ENCODE measurements at regions not wholly inside any gene's neighbourhood (a gene's known extent, or its start where the extent isn't known, plus 50 kb on each side); places are given as distances from the start of the nearest gene placed in this dataset.
"Not testable (repeated sequence)": the region's sequence is repeated elsewhere in the genome, so short reads cannot be mapped to it uniquely, and the experiment has no call there.

GRCh38 chr3:102688556-102688930 is 253.7 kb downstream of the ZPLD1 start:
- no peak for DNase-seq

- no peak for DNase-seq
Observed at GRCh38 chr3:102691507-102691906, 256.7 kb downstream of the ZPLD1 start.

- DNase-seq, result no peak
Observed at GRCh38 chr3:102699104-102699818, 264.4 kb downstream of the ZPLD1 start.

- no peak for DNase-seq
Observed at GRCh38 chr3:102699819-102700140, 265.0 kb downstream of the ZPLD1 start.

GRCh38 chr3:102712896-102713295 is 278.1 kb downstream of the ZPLD1 start:
- DNase-seq, result peak in 1 of 2 donors; percentile 2

- no peak for DNase-seq
Observed at GRCh38 chr3:102714567-102714966, 279.8 kb downstream of the ZPLD1 start.

- no peak for DNase-seq
Observed at GRCh38 chr3:102715030-102715697, 280.3 kb downstream of the ZPLD1 start.

GRCh38 chr3:102718651-102719050 is 283.8 kb downstream of the ZPLD1 start:
- no peak for DNase-seq

GRCh38 chr3:102722317-102722716 is 287.5 kb downstream of the ZPLD1 start:
- no peak for DNase-seq

GRCh38 chr3:102727340-102727739 is 292.5 kb downstream of the ZPLD1 start:
- no peak for DNase-seq

- DNase-seq, result not testable (repeated sequence)
Observed at GRCh38 chr3:102732581-102732980, 297.8 kb downstream of the ZPLD1 start.

- DNase-seq, result no peak
Observed at GRCh38 chr3:102733791-102734563, 299.2 kb downstream of the ZPLD1 start.

- no peak for DNase-seq
Observed at GRCh38 chr3:102735311-102735710, 300.5 kb downstream of the ZPLD1 start.

- DNase-seq, result no peak
Observed at GRCh38 chr3:102736288-102736974, 301.6 kb downstream of the ZPLD1 start.

GRCh38 chr3:102736975-102737304 is 302.1 kb downstream of the ZPLD1 start:
- no peak for DNase-seq

- DNase-seq, result no peak
Observed at GRCh38 chr3:102737353-102737752, 302.5 kb downstream of the ZPLD1 start.

- no peak for DNase-seq
Observed at GRCh38 chr3:102741105-102741504, 306.3 kb downstream of the ZPLD1 start.

- no peak for DNase-seq
Observed at GRCh38 chr3:102741694-102742093, 306.9 kb downstream of the ZPLD1 start.

- no peak for DNase-seq
Observed at GRCh38 chr3:102745881-102746280, 311.1 kb downstream of the ZPLD1 start.

- no peak for DNase-seq
Observed at GRCh38 chr3:102747611-102748010, 312.8 kb downstream of the ZPLD1 start.

- no peak for DNase-seq
Observed at GRCh38 chr3:102748646-102749045, 313.8 kb downstream of the ZPLD1 start.

GRCh38 chr3:102750322-102750721 is 315.5 kb downstream of the ZPLD1 start:
- no peak for DNase-seq

- DNase-seq, result no peak
Observed at GRCh38 chr3:102753901-102754300, 319.1 kb downstream of the ZPLD1 start.

- DNase-seq, result no peak
Observed at GRCh38 chr3:102756706-102757105, 321.9 kb downstream of the ZPLD1 start.
